Smooth muscle cell (in vitro differentiated cells): ENCODE measurements at regions not wholly inside any gene's neighbourhood (a gene's known extent, or its start where the extent isn't known, plus 50 kb on each side); places are given as distances from the start of the nearest gene placed in this dataset.

ENCODE experiments used
- DNase-seq: peaks from one replicate; lab custom pipeline; 2025; ENCODE audit not compliant: unreplicated experiment; lab: John Stamatoyannopoulos, UW
- H2AFZ ChIP-seq: fragments of 200-600 bp; sonication (generic); 2 replicates; pipeline ENCODE4 v1.6.0; 2016; ENCODE audit warnings: antibody characterized with exemption, low read depth, mild to moderate bottlenecking
- H3F3A ChIP-seq: fragments of 200-600 bp; sonication (generic); 2 replicates; pipeline ENCODE4 v1.6.0; 2017; ENCODE audit warnings: antibody characterized with exemption, low read depth
- H3K27ac ChIP-seq: fragments of 200-600 bp; sonication (generic); 2 replicates; pipeline ENCODE4 v1.5.1; 2016; ENCODE audit warnings: low read depth, mild to moderate bottlenecking
- H3K27me3 ChIP-seq: fragments of 200-600 bp; sonication (generic); 2 replicates; pipeline ENCODE4 v1.6.1; 2016; ENCODE audit warnings: low read depth, mild to moderate bottlenecking
- H3K36me3 ChIP-seq: fragments of 200-600 bp; sonication (generic); 2 replicates; pipeline ENCODE4 v1.5.1; 2016; ENCODE audit warnings: low read depth
- H3K4me1 ChIP-seq: fragments of 200-600 bp; sonication (generic); 2 replicates; pipeline ENCODE4 v1.5.1; 2016; ENCODE audit warnings: low read depth
- H3K4me2 ChIP-seq: fragments of 200-600 bp; sonication (generic); 2 replicates; pipeline ENCODE4 v1.6.0; 2016; ENCODE audit warnings: mild to moderate bottlenecking
- H3K4me3 ChIP-seq: fragments of 200-600 bp; sonication (generic); 2 replicates; pipeline ENCODE4 v1.5.1; 2016; ENCODE audit warnings: mild to moderate bottlenecking
- H3K79me2 ChIP-seq: fragments of 200-600 bp; sonication (generic); 2 replicates; pipeline ENCODE4 v1.6.0; 2016; ENCODE audit warnings: low read depth, mild to moderate bottlenecking
- H3K9ac ChIP-seq: fragments of 200-600 bp; sonication (generic); 2 replicates; pipeline ENCODE4 v1.6.0; 2016; ENCODE audit warnings: low read depth
- H3K9me3 ChIP-seq: fragments of 200-600 bp; sonication (generic); replicated peaks from 2 replicates; pipeline ENCODE4 v1.5.1; 2016; ENCODE audit warnings: low read depth
- H4K20me1 ChIP-seq: fragments of 200-600 bp; sonication (generic); 2 replicates; pipeline ENCODE4 v1.6.0; 2016; ENCODE audit warnings: low read depth
- CTCF ChIP-seq: fragments of 200-600 bp; sonication (generic); IDR thresholded peaks from 2 replicates; pipeline ENCODE4 v1.5.1; 2017; ENCODE audit warnings: borderline replicate concordance, mild to moderate bottlenecking, antibody characterized with exemption; ENCODE audit not compliant: insufficient read depth, poor library complexity, severe bottlenecking
- WGBS: methylation state at CpG from one replicate; pipeline ENCODE4 v1.1.7; 2016; ENCODE audit warnings: low lambda C conversion rate; 5-methylcytosine and 5-hydroxymethylcytosine counted together

GRCh38 chr20:57801581-57801980, 91.8 kb upstream of the PMEPA1 start:
- H3K79me2 ChIP-seq = no peaks in the 10 kb centered on the region
- no peak overlapping the region for H3K4me3 ChIP-seq
- DNase-seq = no peak
- 80% methylated on average over 5 of the region's 5 CpGs for WGBS
- H2AFZ ChIP-seq = no peak overlapping the region
- no peaks in the 10 kb centered on the region for H3K9me3 ChIP-seq
- no peaks in the 10 kb centered on the region for H3F3A ChIP-seq
- no peaks in the 10 kb centered on the region for H4K20me1 ChIP-seq
- peaks cover 8% of the 10 kb centered on the region for H3K4me1 ChIP-seq
- TF ChIP-seq CTCF = no peak
- no peaks in the 10 kb centered on the region for H3K36me3 ChIP-seq
- H3K9ac ChIP-seq = no peak overlapping the region
- no peaks in the 10 kb centered on the region for H3K27me3 ChIP-seq
- no peak overlapping the region for H3K27ac ChIP-seq
- H3K4me2 ChIP-seq = no peak overlapping the region

- WGBS = 94% methylated on average over 17 of the region's 17 CpGs
- no peak for DNase-seq
- no peak overlapping the region for H3K4me2 ChIP-seq
- H3K4me3 ChIP-seq = no peak overlapping the region
- H3K36me3 ChIP-seq = no peaks in the 10 kb centered on the region
- H4K20me1 ChIP-seq = no peaks in the 10 kb centered on the region
- no peaks in the 10 kb centered on the region for H3K79me2 ChIP-seq
- no peaks in the 10 kb centered on the region for H3K27me3 ChIP-seq
- peaks cover 8% of the 10 kb centered on the region for H3K4me1 ChIP-seq
- H3K9ac ChIP-seq = no peak overlapping the region
- TF ChIP-seq CTCF = no peak
- H2AFZ ChIP-seq = no peak overlapping the region
- H3F3A ChIP-seq = no peaks in the 10 kb centered on the region
- H3K27ac ChIP-seq = no peak overlapping the region
- no peaks in the 10 kb centered on the region for H3K9me3 ChIP-seq
These were observed 91.1 kb upstream of the PMEPA1 start for GRCh38 chr20:57800791-57801430.

- Histone ChIP-seq H3K4me2 (no peak overlapping the region), H4K20me1 (no peaks in the 10 kb centered on the region), H3F3A (peaks cover 6% of the 10 kb centered on the region), H3K9ac (no peak overlapping the region), H3K4me1 (no peaks in the 10 kb centered on the region), H2AFZ (no peak overlapping the region), H3K79me2 (no peaks in the 10 kb centered on the region), H3K36me3 (no peaks in the 10 kb centered on the region), H3K27me3 (no peaks in the 10 kb centered on the region), H3K27ac (no peak overlapping the region), H3K4me3 (no peak overlapping the region), H3K9me3 (no peaks in the 10 kb centered on the region)
- no peak for TF ChIP-seq CTCF
- 89% methylated on average over 1 of the region's 1 CpG for WGBS
- no peak for DNase-seq
These were observed 87.6 kb upstream of the PMEPA1 start for GRCh38 chr20:57797401-57797800.

- Histone ChIP-seq H3K4me2 (no peak overlapping the region), H3K4me1 (no peaks in the 10 kb centered on the region), H3K27ac (no peak overlapping the region), H3K4me3 (no peak overlapping the region), H2AFZ (no peak overlapping the region), H3F3A (peaks cover 10% of the 10 kb centered on the region), H3K79me2 (no peaks in the 10 kb centered on the region), H3K9me3 (no peaks in the 10 kb centered on the region), H3K27me3 (no peaks in the 10 kb centered on the region), H4K20me1 (no peaks in the 10 kb centered on the region), H3K9ac (no peak overlapping the region), H3K36me3 (no peaks in the 10 kb centered on the region)
- DNase-seq = no peak
- WGBS = 83% methylated on average over 8 of the region's 8 CpGs
- TF ChIP-seq CTCF = no peak
These were observed 86.3 kb upstream of the PMEPA1 start for GRCh38 chr20:57795977-57796560.
